WTC11 (cell line): ENCODE measurements at regions not wholly inside any gene's neighbourhood (a gene's known extent, or its start where the extent isn't known, plus 50 kb on each side); places are given as distances from the start of the nearest gene placed in this dataset.
A peak's percentile ranks its signal among the peaks of the same experiment; 100 is the strongest.

Experiments used
- ATAC-seq: fragments of 200-7000 bp; cut with Tn5 transposase; 2 replicates; pipeline ENCODE4 v1.10.0; 2021; ENCODE audit warnings: mild to moderate bottlenecking, moderate library complexity
- CTCF ChIA-PET: fragments of 300-600 bp; sonication (Branson Sonifier 250); formaldehyde crosslinking; loops from one replicate; lab custom pipeline; 2021; ENCODE audit warnings: antibody characterized with exemption; lab: Charles Lee
- POLR2A ChIA-PET: fragments of 350-600 bp; sonication (Branson Sonifier 250); formaldehyde crosslinking; loops from one replicate; lab custom pipeline; 2021; ENCODE audit warnings: antibody characterized with exemption; lab: Charles Lee
- DNase-seq: peaks from one replicate; pipeline ENCODE4 v3.0.0; 2021; ENCODE audit warnings: low spot score
- H3K27ac Mint-ChIP-seq: 2 replicates; pipeline ENCODE4 v1.8.0; 2021; ENCODE audit warnings: mixed read lengths
- H3K27me3 Mint-ChIP-seq: 2 replicates; pipeline ENCODE4 v1.8.0; 2021; ENCODE audit warnings: low read depth, mild to moderate bottlenecking, moderate library complexity, mixed read lengths
- H3K36me3 Mint-ChIP-seq: 2 replicates; pipeline ENCODE4 v1.8.0; 2021; ENCODE audit warnings: mixed read lengths
- H3K4me1 Mint-ChIP-seq: 2 replicates; pipeline ENCODE4 v1.8.0; 2022; ENCODE audit warnings: mixed read lengths
- H3K4me3 Mint-ChIP-seq: 2 replicates; pipeline ENCODE4 v1.8.0; 2021; ENCODE audit warnings: mild to moderate bottlenecking, moderate library complexity, mixed read lengths
- H3K9me3 Mint-ChIP-seq: 2 replicates; pipeline ENCODE4 v1.8.0; 2021; ENCODE audit warnings: mixed read lengths
- ELF4 ChIP-seq: sonication (generic); formaldehyde crosslinking; IDR thresholded peaks from 2 replicates; pipeline ENCODE4 v1.8.1; 2022; ENCODE audit warnings: low read depth, mild to moderate bottlenecking, moderate library complexity, missing genetic modification reagents
- NR2C2 ChIP-seq: sonication (generic); formaldehyde crosslinking; IDR thresholded peaks from 2 replicates; pipeline ENCODE4 v1.8.0; 2022; ENCODE audit warnings: mild to moderate bottlenecking, missing genetic modification reagents
- SMAD4 ChIP-seq: sonication (generic); formaldehyde crosslinking; IDR thresholded peaks from 2 replicates; pipeline ENCODE4 v1.8.0; 2022; ENCODE audit warnings: mild to moderate bottlenecking, missing genetic modification reagents
- SP1 ChIP-seq: sonication (generic); formaldehyde crosslinking; conservative IDR thresholded peaks from 2 replicates; pipeline ENCODE4 v1.8.1; 2022; ENCODE audit warnings: missing genetic modification reagents
- TEAD1 ChIP-seq: sonication (generic); formaldehyde crosslinking; IDR thresholded peaks from 2 replicates; pipeline ENCODE4 v1.8.0; 2022; ENCODE audit warnings: mild to moderate bottlenecking, missing genetic modification reagents
- ZBTB21 ChIP-seq: sonication (generic); formaldehyde crosslinking; IDR thresholded peaks from 2 replicates; pipeline ENCODE4 v1.8.1; 2023; ENCODE audit warnings: mild to moderate bottlenecking, missing genetic modification reagents, borderline replicate concordance
- ZNF263 ChIP-seq: sonication (generic); formaldehyde crosslinking; IDR thresholded peaks from 2 replicates; pipeline ENCODE4 v1.8.1; 2022; ENCODE audit warnings: low read depth, mild to moderate bottlenecking, moderate library complexity, missing genetic modification reagents
- TF ChIP-seq, protein P1 (sequence below): sonication (generic); formaldehyde crosslinking; IDR thresholded peaks from 2 replicates; pipeline ENCODE4 v1.8.1; 2023; ENCODE audit warnings: mild to moderate bottlenecking, missing genetic modification reagents
- TF ChIP-seq, protein P2 (sequence below): fragments of 250-450 bp; sonication (Bioruptor Pico); IDR thresholded peaks from 2 replicates; pipeline ENCODE4 v1.9.0; 2021; ENCODE audit warnings: mild to moderate bottlenecking
- TF ChIP-seq, protein P3 (sequence below): sonication (generic); formaldehyde crosslinking; IDR thresholded peaks from 2 replicates; pipeline ENCODE4 v1.8.1; 2023; ENCODE audit warnings: mild to moderate bottlenecking, moderate library complexity, missing genetic modification reagents
- TF ChIP-seq, protein P4 (sequence below): sonication (generic); formaldehyde crosslinking; IDR thresholded peaks from 2 replicates; pipeline ENCODE4 v1.8.1; 2022; ENCODE audit warnings: low read depth, mild to moderate bottlenecking, moderate library complexity, missing genetic modification reagents, borderline replicate concordance
- TF ChIP-seq, protein P5 (sequence below): fragments of 250-450 bp; sonication (Bioruptor Pico); IDR thresholded peaks from 2 replicates; pipeline ENCODE4 v1.9.0; 2021; ENCODE audit warnings: mild to moderate bottlenecking, borderline replicate concordance
- TF ChIP-seq, protein P6 (sequence below): sonication (generic); formaldehyde crosslinking; IDR thresholded peaks from 2 replicates; pipeline ENCODE4 v1.8.0; 2022; ENCODE audit warnings: mild to moderate bottlenecking, missing genetic modification reagents

DNA sequence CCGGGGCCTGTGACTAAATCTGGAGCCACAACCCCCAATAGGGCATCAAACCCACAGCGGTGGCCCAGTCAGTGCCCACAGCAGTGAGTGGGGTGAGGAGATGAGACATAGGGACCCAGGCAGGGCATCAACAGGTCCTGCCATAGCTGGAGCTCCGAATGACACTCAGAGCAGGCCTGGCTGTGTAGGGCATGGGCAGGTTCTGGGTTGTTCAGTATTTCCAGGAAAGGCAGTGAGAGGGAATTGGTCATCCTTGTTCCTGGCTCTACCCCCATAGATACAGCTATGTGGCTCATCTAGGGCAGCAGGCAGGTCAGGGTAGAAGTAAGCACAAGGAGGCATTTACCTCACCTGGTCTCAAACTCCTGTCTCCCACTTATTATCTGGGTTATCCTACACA lies 126.6 kb downstream of the BUD13 start:
- Mint-ChIP-seq H3K27ac (no peak overlapping the region), H3K36me3 (no peaks in the 10 kb centered on the region), H3K9me3 (peaks cover 5% of the 10 kb centered on the region), H3K4me1 (peaks cover 8% of the 10 kb centered on the region), H3K27me3 (no peaks in the 10 kb centered on the region; the same call in 1 of the 2 replicates), H3K4me3 (no peak overlapping the region)
- ATAC-seq (no peak), DNase-seq (no peak)
- ChIA-PET POLR2A (no interaction called here), CTCF (interaction anchor here (1.4 to 2.4 kb wide), 2 partner anchors 13 to 132 kb away, joined by 4 to 6 read pairs; no protein-coding TSS in a partner anchor)
- TF ChIP-seq NR2C2 (CRISPR knock-in tag) (no peak), TEAD1 (CRISPR knock-in tag) (no peak), SMAD4 (CRISPR knock-in tag) (no peak), SP1 (CRISPR knock-in tag) (no peak), ZNF263 (CRISPR knock-in tag) (no peak), ZBTB21 (CRISPR knock-in tag) (no peak)
- TF ChIP-seq, protein P1, sequence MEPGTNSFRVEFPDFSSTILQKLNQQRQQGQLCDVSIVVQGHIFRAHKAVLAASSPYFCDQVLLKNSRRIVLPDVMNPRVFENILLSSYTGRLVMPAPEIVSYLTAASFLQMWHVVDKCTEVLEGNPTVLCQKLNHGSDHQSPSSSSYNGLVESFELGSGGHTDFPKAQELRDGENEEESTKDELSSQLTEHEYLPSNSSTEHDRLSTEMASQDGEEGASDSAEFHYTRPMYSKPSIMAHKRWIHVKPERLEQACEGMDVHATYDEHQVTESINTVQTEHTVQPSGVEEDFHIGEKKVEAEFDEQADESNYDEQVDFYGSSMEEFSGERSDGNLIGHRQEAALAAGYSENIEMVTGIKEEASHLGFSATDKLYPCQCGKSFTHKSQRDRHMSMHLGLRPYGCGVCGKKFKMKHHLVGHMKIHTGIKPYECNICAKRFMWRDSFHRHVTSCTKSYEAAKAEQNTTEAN (CRISPR knock-in tag): no peak
- TF ChIP-seq, protein P2, sequence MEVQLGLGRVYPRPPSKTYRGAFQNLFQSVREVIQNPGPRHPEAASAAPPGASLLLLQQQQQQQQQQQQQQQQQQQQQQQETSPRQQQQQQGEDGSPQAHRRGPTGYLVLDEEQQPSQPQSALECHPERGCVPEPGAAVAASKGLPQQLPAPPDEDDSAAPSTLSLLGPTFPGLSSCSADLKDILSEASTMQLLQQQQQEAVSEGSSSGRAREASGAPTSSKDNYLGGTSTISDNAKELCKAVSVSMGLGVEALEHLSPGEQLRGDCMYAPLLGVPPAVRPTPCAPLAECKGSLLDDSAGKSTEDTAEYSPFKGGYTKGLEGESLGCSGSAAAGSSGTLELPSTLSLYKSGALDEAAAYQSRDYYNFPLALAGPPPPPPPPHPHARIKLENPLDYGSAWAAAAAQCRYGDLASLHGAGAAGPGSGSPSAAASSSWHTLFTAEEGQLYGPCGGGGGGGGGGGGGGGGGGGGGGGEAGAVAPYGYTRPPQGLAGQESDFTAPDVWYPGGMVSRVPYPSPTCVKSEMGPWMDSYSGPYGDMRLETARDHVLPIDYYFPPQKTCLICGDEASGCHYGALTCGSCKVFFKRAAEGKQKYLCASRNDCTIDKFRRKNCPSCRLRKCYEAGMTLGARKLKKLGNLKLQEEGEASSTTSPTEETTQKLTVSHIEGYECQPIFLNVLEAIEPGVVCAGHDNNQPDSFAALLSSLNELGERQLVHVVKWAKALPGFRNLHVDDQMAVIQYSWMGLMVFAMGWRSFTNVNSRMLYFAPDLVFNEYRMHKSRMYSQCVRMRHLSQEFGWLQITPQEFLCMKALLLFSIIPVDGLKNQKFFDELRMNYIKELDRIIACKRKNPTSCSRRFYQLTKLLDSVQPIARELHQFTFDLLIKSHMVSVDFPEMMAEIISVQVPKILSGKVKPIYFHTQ (CRISPR knock-in tag): no peak
- TF ChIP-seq, protein P3, sequence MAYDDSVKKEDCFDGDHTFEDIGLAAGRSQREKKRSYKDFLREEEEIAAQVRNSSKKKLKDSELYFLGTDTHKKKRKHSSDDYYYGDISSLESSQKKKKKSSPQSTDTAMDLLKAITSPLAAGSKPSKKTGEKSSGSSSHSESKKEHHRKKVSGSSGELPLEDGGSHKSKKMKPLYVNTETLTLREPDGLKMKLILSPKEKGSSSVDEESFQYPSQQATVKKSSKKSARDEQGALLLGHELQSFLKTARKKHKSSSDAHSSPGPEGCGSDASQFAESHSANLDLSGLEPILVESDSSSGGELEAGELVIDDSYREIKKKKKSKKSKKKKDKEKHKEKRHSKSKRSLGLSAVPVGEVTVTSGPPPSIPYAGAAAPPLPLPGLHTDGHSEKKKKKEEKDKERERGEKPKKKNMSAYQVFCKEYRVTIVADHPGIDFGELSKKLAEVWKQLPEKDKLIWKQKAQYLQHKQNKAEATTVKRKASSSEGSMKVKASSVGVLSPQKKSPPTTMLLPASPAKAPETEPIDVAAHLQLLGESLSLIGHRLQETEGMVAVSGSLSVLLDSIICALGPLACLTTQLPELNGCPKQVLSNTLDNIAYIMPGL (CRISPR knock-in tag): no peak
- TF ChIP-seq, protein P4, sequence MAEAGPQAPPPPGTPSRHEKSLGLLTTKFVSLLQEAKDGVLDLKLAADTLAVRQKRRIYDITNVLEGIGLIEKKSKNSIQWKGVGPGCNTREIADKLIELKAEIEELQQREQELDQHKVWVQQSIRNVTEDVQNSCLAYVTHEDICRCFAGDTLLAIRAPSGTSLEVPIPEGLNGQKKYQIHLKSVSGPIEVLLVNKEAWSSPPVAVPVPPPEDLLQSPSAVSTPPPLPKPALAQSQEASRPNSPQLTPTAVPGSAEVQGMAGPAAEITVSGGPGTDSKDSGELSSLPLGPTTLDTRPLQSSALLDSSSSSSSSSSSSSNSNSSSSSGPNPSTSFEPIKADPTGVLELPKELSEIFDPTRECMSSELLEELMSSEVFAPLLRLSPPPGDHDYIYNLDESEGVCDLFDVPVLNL (CRISPR knock-in tag): no peak

DNA sequence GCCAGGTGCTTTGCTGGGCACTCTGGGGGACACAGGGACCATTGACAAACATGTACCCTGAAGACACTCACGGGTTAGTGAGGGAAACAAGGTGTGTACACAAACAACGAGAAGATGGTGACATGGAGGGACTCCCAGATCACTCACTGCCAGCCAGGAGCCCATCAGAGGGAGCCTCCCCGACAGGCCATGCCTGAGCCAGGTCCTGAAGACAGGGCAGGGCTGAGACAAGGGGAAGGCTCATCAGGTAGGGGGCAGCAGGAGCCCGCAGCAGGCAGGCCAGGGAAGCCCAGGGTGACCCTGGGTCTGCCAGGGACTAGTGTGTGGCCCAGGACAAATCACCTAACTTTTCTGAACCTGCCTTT lies 127.9 kb downstream of the BUD13 start:
- Mint-ChIP-seq H3K9me3 (peaks cover 5% of the 10 kb centered on the region), H3K36me3 (no peaks in the 10 kb centered on the region), H3K4me1 (peaks cover 2% of the 10 kb centered on the region; the same call in 1 of the 2 replicates), H3K4me3 (no peak overlapping the region), H3K27me3 (no peaks in the 10 kb centered on the region; the same call in 1 of the 2 replicates), H3K27ac (no peak overlapping the region)
- peak; percentile 51 for DNase-seq
- peak; percentile 82 for ATAC-seq
- no peak for TF ChIP-seq ELF4 (CRISPR knock-in tag)
- TF ChIP-seq, protein P5, sequence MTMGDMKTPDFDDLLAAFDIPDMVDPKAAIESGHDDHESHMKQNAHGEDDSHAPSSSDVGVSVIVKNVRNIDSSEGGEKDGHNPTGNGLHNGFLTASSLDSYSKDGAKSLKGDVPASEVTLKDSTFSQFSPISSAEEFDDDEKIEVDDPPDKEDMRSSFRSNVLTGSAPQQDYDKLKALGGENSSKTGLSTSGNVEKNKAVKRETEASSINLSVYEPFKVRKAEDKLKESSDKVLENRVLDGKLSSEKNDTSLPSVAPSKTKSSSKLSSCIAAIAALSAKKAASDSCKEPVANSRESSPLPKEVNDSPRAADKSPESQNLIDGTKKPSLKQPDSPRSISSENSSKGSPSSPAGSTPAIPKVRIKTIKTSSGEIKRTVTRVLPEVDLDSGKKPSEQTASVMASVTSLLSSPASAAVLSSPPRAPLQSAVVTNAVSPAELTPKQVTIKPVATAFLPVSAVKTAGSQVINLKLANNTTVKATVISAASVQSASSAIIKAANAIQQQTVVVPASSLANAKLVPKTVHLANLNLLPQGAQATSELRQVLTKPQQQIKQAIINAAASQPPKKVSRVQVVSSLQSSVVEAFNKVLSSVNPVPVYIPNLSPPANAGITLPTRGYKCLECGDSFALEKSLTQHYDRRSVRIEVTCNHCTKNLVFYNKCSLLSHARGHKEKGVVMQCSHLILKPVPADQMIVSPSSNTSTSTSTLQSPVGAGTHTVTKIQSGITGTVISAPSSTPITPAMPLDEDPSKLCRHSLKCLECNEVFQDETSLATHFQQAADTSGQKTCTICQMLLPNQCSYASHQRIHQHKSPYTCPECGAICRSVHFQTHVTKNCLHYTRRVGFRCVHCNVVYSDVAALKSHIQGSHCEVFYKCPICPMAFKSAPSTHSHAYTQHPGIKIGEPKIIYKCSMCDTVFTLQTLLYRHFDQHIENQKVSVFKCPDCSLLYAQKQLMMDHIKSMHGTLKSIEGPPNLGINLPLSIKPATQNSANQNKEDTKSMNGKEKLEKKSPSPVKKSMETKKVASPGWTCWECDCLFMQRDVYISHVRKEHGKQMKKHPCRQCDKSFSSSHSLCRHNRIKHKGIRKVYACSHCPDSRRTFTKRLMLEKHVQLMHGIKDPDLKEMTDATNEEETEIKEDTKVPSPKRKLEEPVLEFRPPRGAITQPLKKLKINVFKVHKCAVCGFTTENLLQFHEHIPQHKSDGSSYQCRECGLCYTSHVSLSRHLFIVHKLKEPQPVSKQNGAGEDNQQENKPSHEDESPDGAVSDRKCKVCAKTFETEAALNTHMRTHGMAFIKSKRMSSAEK (CRISPR knock-in tag): no peak
- TF ChIP-seq, protein P6, sequence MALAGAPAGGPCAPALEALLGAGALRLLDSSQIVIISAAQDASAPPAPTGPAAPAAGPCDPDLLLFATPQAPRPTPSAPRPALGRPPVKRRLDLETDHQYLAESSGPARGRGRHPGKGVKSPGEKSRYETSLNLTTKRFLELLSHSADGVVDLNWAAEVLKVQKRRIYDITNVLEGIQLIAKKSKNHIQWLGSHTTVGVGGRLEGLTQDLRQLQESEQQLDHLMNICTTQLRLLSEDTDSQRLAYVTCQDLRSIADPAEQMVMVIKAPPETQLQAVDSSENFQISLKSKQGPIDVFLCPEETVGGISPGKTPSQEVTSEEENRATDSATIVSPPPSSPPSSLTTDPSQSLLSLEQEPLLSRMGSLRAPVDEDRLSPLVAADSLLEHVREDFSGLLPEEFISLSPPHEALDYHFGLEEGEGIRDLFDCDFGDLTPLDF: no peak
- POLR2A ChIA-PET: no interaction called here
- CTCF ChIA-PET: interaction anchor here (1.3 to 2.4 kb wide), 7 partner anchors 14 to 287 kb away, joined by 3 to 17 read pairs (median 5); no protein-coding TSS in a partner anchor
